Upper lobe of right lung (tissue), 1 donor: ENCODE measurements at regions not wholly inside any gene's neighbourhood (a gene's known extent, or its start where the extent isn't known, plus 50 kb on each side); places are given as distances from the start of the nearest gene placed in this dataset.
A peak's percentile ranks its signal among the peaks of the same experiment; 100 is the strongest.

Source experiments
- ATAC-seq: fragments of 200-7000 bp; cut with Tn5 transposase; one replicate; pipeline ENCODE4 v1.9.1; 2020; ENCODE audit warnings: mild to moderate bottlenecking, moderate library complexity
- DNase-seq: peaks from one replicate; pipeline ENCODE4 v3.0.0-alpha.2; 2020
- H3K27ac ChIP-seq: fragments of 200-600 bp; one replicate; pipeline ENCODE4 v1.8.0; 2022
- H3K27me3 ChIP-seq: fragments of 200-600 bp; one replicate; pipeline ENCODE4 v1.8.0; 2022; ENCODE audit warnings: mild to moderate bottlenecking
- H3K36me3 ChIP-seq: fragments of 200-600 bp; one replicate; pipeline ENCODE4 v1.8.0; 2022
- H3K4me1 ChIP-seq: fragments of 200-600 bp; one replicate; pipeline ENCODE4 v1.8.0; 2022
- H3K4me3 ChIP-seq: fragments of 200-600 bp; one replicate; pipeline ENCODE4 v1.8.0; 2022; ENCODE audit warnings: mild to moderate bottlenecking
- H3K9me3 ChIP-seq: fragments of 200-600 bp; one replicate; pipeline ENCODE4 v1.8.0; 2022
- intact Hi-C: fragments of 100-400 bp; cut with DNase I; formaldehyde crosslinking; loops from one replicate; pipeline ENCODE4 v1.11.0; 2022
- TF ChIP-seq, protein P1 (sequence below): fragments of 200-600 bp; IDR thresholded peaks from one replicate; pipeline ENCODE4 v1.8.0; 2022; ENCODE audit warnings: antibody characterized with exemption
- donor health status: DM: no; HTN: yes; CAD: no; lungs with severe emphysema.

DNA sequence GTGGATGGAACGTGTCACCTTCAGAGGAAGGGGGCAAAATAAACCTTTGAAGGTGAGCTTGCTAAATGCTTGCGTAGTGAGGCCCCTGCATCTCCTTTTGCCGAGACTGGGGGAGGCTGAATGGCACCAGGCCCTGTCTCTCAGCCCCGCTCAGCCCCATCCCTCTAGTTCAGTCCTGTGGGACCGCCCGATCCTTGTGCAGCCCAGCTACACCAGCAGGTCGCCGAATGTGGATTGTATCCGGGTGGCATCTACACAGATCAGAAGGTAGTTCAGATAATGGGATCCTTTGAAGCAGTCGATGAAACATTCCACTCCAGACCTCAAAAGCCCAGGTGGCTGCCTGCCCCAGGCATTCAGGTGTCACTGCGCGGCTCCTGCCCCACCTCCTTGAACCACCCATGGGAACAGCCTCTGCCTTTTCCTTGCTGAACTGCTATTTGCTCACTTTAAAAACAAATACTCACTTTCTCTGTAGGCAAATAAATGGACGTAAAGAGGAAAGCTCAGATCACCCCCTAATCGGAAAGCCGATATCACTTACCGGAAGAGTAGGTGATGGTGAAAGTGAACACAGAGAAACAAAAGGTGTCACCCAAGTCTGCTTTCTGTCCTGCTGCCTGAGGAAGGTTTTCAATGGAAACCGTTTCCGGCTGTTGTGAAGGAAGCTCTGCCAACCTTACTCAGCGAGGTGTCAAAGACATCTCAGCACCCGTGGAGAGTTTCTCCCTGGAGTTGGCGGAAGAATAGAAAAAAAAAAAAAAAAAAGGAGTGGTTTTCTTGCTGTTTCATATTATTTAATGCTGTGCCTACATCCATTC, 100.3 kb upstream of the NCOR2 start:
- intact Hi-C loops = no loop called here
- H3K27me3 ChIP-seq = no peaks in the 10 kb centered on the region
- peak; percentile 84 for DNase-seq
- peak; percentile 82 for ATAC-seq
- no peaks in the 10 kb centered on the region for H3K36me3 ChIP-seq
- H3K27ac ChIP-seq = peak overlapping the region; percentile 68
- peaks cover 23% of the 10 kb centered on the region for H3K4me1 ChIP-seq
- H3K9me3 ChIP-seq = no peaks in the 10 kb centered on the region
- H3K4me3 ChIP-seq = no peak overlapping the region
- TF ChIP-seq, protein P1, sequence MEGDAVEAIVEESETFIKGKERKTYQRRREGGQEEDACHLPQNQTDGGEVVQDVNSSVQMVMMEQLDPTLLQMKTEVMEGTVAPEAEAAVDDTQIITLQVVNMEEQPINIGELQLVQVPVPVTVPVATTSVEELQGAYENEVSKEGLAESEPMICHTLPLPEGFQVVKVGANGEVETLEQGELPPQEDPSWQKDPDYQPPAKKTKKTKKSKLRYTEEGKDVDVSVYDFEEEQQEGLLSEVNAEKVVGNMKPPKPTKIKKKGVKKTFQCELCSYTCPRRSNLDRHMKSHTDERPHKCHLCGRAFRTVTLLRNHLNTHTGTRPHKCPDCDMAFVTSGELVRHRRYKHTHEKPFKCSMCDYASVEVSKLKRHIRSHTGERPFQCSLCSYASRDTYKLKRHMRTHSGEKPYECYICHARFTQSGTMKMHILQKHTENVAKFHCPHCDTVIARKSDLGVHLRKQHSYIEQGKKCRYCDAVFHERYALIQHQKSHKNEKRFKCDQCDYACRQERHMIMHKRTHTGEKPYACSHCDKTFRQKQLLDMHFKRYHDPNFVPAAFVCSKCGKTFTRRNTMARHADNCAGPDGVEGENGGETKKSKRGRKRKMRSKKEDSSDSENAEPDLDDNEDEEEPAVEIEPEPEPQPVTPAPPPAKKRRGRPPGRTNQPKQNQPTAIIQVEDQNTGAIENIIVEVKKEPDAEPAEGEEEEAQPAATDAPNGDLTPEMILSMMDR = no peak

DNA sequence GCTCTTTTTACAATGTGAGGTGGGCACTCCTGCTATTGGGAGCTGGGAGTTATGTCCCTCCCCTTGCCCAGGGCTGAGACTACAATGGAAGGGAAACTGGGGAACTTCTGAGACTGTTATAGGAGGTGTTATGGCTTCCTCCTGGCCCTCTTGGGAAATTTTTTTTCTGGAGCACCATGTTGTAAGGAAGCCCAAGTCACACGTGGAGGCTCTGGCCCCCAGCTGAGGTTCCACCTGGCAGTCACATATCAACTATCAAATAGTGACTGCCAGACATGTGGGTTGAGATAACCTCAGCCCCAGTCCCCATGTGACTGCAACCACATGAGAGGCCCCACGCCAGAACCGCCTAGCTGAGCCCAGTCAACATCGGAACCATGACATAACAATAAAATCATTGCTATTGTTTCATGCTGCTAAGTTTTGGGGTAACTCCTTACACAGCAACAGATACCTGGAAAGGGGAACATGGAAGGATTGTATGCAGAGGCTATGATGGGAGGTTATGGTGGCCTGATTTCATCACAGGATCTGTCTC, 99.4 kb upstream of the NCOR2 start:
- intact Hi-C loops = no loop called here
- Histone ChIP-seq H3K4me3 (no peak overlapping the region), H3K27ac (peak overlapping the region; percentile 68), H3K9me3 (no peaks in the 10 kb centered on the region), H3K27me3 (no peaks in the 10 kb centered on the region), H3K36me3 (no peaks in the 10 kb centered on the region), H3K4me1 (peaks cover 23% of the 10 kb centered on the region)
- ATAC-seq = no peak
- DNase-seq = no peak
- TF ChIP-seq, protein P1 = no peak

DNA sequence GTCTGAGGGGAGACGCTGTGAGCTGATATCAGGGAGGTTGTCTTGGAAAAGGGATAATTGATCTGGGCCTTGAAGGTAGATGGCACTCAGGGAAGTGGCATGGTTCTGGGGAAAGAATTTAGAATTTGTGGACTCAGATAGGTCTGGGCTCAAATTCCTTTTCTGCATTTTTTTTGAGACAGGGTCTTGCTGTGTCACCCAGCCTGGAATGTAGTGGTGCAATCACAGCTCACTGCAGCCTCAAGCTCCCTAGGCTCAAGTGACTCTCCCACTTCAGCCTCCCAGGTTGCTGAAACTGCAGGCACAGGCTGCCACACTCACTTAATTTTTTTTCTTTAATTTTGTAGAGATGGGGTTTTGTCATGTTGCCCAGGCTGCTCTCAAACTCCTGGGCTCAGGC, 98.1 kb upstream of the NCOR2 start:
- no peaks in the 10 kb centered on the region for H3K36me3 ChIP-seq
- no peaks in the 10 kb centered on the region for H3K9me3 ChIP-seq
- DNase-seq (no peak), ATAC-seq (peak; percentile 7)
- peak overlapping the region; percentile 51 for H3K27ac ChIP-seq
- no peak overlapping the region for H3K4me3 ChIP-seq
- no peaks in the 10 kb centered on the region for H3K27me3 ChIP-seq
- H3K4me1 ChIP-seq = peaks cover 23% of the 10 kb centered on the region
- intact Hi-C loops = no loop called here
- TF ChIP-seq, protein P1 = no peak

DNA sequence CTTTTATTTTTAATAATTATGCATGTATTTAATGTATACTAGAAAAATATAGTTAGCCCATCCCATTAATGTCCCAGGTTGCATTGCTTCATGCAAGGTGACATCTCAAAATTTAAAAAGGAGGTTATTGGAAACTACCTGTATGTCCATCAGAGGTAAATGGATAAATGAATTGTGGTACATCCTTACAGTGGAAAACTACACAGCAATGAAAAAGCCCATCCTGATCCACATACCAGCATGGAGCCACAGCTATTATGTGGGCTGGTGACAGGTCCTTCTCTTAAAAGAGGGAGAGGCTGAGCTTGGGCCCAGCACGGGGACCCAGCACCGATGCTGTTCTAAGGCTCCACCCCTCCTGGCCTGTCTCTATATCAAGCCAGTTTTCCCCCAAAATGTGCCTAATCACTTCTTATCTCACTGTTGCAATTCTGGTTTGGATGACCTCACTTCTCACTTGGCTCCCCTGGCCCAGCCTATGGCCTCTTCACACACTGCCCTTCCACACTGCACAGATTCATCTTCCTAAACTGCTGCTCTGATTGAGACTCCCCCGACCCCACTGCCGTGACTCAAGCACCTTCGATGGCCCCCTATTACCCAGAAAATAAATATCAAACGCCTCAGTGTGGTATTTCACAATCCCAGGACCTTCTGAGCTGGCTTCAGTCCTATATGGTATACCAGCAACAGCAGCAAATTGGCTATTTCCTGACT, 97.1 kb upstream of the NCOR2 start:
- H3K4me1 ChIP-seq = peaks cover 23% of the 10 kb centered on the region
- intact Hi-C loops = no loop called here
- peak overlapping the region; percentile 39 for H3K27ac ChIP-seq
- no peaks in the 10 kb centered on the region for H3K36me3 ChIP-seq
- DNase-seq (no peak), ATAC-seq (no peak)
- no peaks in the 10 kb centered on the region for H3K27me3 ChIP-seq
- TF ChIP-seq, protein P1 = no peak
- H3K4me3 ChIP-seq = no peak overlapping the region
- no peaks in the 10 kb centered on the region for H3K9me3 ChIP-seq

DNA sequence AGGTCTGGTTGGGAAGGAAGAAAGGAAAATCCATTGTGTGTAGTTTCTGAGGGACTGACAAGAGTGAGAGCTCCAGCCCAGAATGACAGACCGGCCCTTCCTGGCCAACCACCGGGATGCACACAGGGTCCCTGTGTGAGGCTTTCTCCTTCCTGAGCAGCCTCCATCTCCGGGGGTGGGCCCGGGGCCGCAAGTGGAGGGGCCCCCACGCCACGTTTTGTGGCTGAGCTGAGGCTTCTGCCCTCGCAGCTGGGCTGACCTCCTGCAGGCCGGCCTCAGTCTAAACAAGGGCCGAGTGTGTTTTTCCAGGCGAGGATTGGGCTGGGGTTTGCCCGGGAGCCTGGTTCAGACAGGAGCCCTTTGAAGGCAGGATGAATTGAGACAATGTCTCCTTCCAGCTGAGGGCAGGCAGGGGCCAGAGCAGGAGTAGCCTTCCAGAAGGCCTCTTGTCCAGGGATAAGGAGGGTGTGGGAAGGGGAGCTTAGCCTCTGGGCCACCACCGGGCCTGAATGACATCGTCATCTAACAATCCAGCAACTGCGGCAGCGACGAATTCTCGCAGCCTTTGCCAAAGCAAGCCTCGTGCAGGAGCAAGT, 96.5 kb upstream of the NCOR2 start:
- TF ChIP-seq, protein P1 = no peak
- peaks cover 21% of the 10 kb centered on the region for H3K4me1 ChIP-seq
- no peaks in the 10 kb centered on the region for H3K27me3 ChIP-seq
- no peaks in the 10 kb centered on the region for H3K36me3 ChIP-seq
- ATAC-seq (no peak), DNase-seq (no peak)
- no peaks in the 10 kb centered on the region for H3K9me3 ChIP-seq
- no peak overlapping the region for H3K4me3 ChIP-seq
- no peak overlapping the region for H3K27ac ChIP-seq
- intact Hi-C loops = no loop called here
